ENCODE measurements at regions not wholly inside any gene's neighbourhood (a gene's known extent, or its start where the extent isn't known, plus 50 kb on each side); places are given as distances from the start of the nearest gene placed in this dataset.
"Not testable (repeated sequence)": the region's sequence is repeated elsewhere in the genome, so short reads cannot be mapped to it uniquely, and the experiment has no call there.

GRCh38 chr1:206314951-206315636 is 111.8 kb downstream of the SRGAP2 start:
- DNase-seq; in situ Hi-C loops (cut with MboI); H3K79me2 ChIP-seq (ENCODE audit: insufficient read depth); H3K36me3 ChIP-seq (ENCODE audit: low read depth); H2AFZ ChIP-seq; H3K9me3 ChIP-seq (ENCODE audit: low read depth); H3K27ac ChIP-seq; H3K9me2 ChIP-seq (ENCODE audit: insufficient read depth); H3K4me3 ChIP-seq; H3F3A ChIP-seq (ENCODE audit: insufficient read depth); H3K4me1 ChIP-seq (ENCODE audit: insufficient read depth); H3K4me2 ChIP-seq (ENCODE audit: unreplicated experiment); H3K27me3 ChIP-seq (replicated peaks; ENCODE audit: insufficient read depth); H4K20me1 ChIP-seq (ENCODE audit: insufficient read depth); H3K9ac ChIP-seq: not testable (repeated sequence)
- no CpG with 5 or more reads among the region's 6 CpGs for WGBS, 2 experiments (ENCODE audit: low coverage in 1 of 2, low lambda C conversion rate in 2 of 2, missing lambda C conversion rate in 2 of 2)

GRCh38 chr1:206316901-206317300 is 113.6 kb downstream of the SRGAP2 start:
- H2AFZ ChIP-seq; H3K79me2 ChIP-seq (ENCODE audit: insufficient read depth); H3K9ac ChIP-seq; H3F3A ChIP-seq (ENCODE audit: insufficient read depth); in situ Hi-C loops (cut with MboI); H3K4me2 ChIP-seq (ENCODE audit: unreplicated experiment); H3K4me1 ChIP-seq (ENCODE audit: insufficient read depth); DNase-seq; H3K27ac ChIP-seq; H4K20me1 ChIP-seq (ENCODE audit: insufficient read depth); H3K36me3 ChIP-seq (ENCODE audit: low read depth); H3K4me3 ChIP-seq; H3K9me3 ChIP-seq (ENCODE audit: low read depth); H3K9me2 ChIP-seq (ENCODE audit: insufficient read depth); H3K27me3 ChIP-seq (replicated peaks; ENCODE audit: insufficient read depth): not testable (repeated sequence)
- WGBS, 2 experiments (ENCODE audit: low coverage in 1 of 2, low lambda C conversion rate in 2 of 2, missing lambda C conversion rate in 2 of 2), result no CpG with 5 or more reads among the region's 4 CpGs

- H4K20me1 ChIP-seq (ENCODE audit: insufficient read depth); H3K9ac ChIP-seq; H3F3A ChIP-seq (ENCODE audit: insufficient read depth); H3K9me2 ChIP-seq (ENCODE audit: insufficient read depth); in situ Hi-C loops (cut with MboI); H2AFZ ChIP-seq; H3K4me3 ChIP-seq; H3K27me3 ChIP-seq (replicated peaks; ENCODE audit: insufficient read depth); H3K4me1 ChIP-seq (ENCODE audit: insufficient read depth); H3K36me3 ChIP-seq (ENCODE audit: low read depth); H3K79me2 ChIP-seq (ENCODE audit: insufficient read depth); H3K27ac ChIP-seq; H3K4me2 ChIP-seq (ENCODE audit: unreplicated experiment); H3K9me3 ChIP-seq (ENCODE audit: low read depth); DNase-seq: not testable (repeated sequence)
- WGBS, 2 experiments (ENCODE audit: low coverage in 1 of 2, low lambda C conversion rate in 2 of 2, missing lambda C conversion rate in 2 of 2), result 64 to 66% methylated on average over 4 of the region's 5 CpGs
These were observed 114.7 kb downstream of the SRGAP2 start for GRCh38 chr1:206317878-206318514.

- H3K9me3 ChIP-seq (ENCODE audit: low read depth); DNase-seq; H2AFZ ChIP-seq; H3K27me3 ChIP-seq (replicated peaks; ENCODE audit: insufficient read depth); H3K4me2 ChIP-seq (ENCODE audit: unreplicated experiment); in situ Hi-C loops (cut with MboI); H3K4me1 ChIP-seq (ENCODE audit: insufficient read depth); H3K79me2 ChIP-seq (ENCODE audit: insufficient read depth); H3K36me3 ChIP-seq (ENCODE audit: low read depth); H4K20me1 ChIP-seq (ENCODE audit: insufficient read depth); H3K9ac ChIP-seq; H3K4me3 ChIP-seq; H3F3A ChIP-seq (ENCODE audit: insufficient read depth); H3K9me2 ChIP-seq (ENCODE audit: insufficient read depth); H3K27ac ChIP-seq: not testable (repeated sequence)
- WGBS, 2 experiments (ENCODE audit: low coverage in 1 of 2, low lambda C conversion rate in 2 of 2, missing lambda C conversion rate in 2 of 2), result no CpG with 5 or more reads among the region's 2 CpGs
These were observed 116.9 kb downstream of the SRGAP2 start for GRCh38 chr1:206320227-206320626.

- H3K27me3 ChIP-seq (replicated peaks; ENCODE audit: insufficient read depth); H2AFZ ChIP-seq; DNase-seq; in situ Hi-C loops (cut with MboI); H3K4me2 ChIP-seq (ENCODE audit: unreplicated experiment); H3K36me3 ChIP-seq (ENCODE audit: low read depth); H3K9me2 ChIP-seq (ENCODE audit: insufficient read depth); H3K27ac ChIP-seq; H3K4me3 ChIP-seq; H3K9me3 ChIP-seq (ENCODE audit: low read depth); H3K4me1 ChIP-seq (ENCODE audit: insufficient read depth); H3F3A ChIP-seq (ENCODE audit: insufficient read depth); H4K20me1 ChIP-seq (ENCODE audit: insufficient read depth); H3K9ac ChIP-seq; H3K79me2 ChIP-seq (ENCODE audit: insufficient read depth): not testable (repeated sequence)
- WGBS, 2 experiments (ENCODE audit: low coverage in 1 of 2, low lambda C conversion rate in 2 of 2, missing lambda C conversion rate in 2 of 2), result 43 to 62% methylated on average over 3 to 4 of the region's 6 CpGs
These were observed 123.0 kb downstream of the SRGAP2 start for GRCh38 chr1:206326159-206326939.

GRCh38 chr1:206331597-206331996 is 128.3 kb downstream of the SRGAP2 start:
- H4K20me1 ChIP-seq (ENCODE audit: insufficient read depth); H3F3A ChIP-seq (ENCODE audit: insufficient read depth); H3K27ac ChIP-seq; H3K36me3 ChIP-seq (ENCODE audit: low read depth); H3K4me1 ChIP-seq (ENCODE audit: insufficient read depth); H3K9ac ChIP-seq; H2AFZ ChIP-seq; in situ Hi-C loops (cut with MboI); H3K9me3 ChIP-seq (ENCODE audit: low read depth); H3K9me2 ChIP-seq (ENCODE audit: insufficient read depth); DNase-seq; H3K27me3 ChIP-seq (replicated peaks; ENCODE audit: insufficient read depth); H3K4me2 ChIP-seq (ENCODE audit: unreplicated experiment); H3K4me3 ChIP-seq: not testable (repeated sequence)
- peaks cover 11% of the 10 kb centered on the region for H3K79me2 ChIP-seq (ENCODE audit: insufficient read depth)
- 90 to 91% methylated on average over 2 of the region's 5 CpGs for WGBS, 2 experiments (ENCODE audit: low coverage in 1 of 2, low lambda C conversion rate in 2 of 2, missing lambda C conversion rate in 2 of 2)

- H3K9me2 ChIP-seq (ENCODE audit: insufficient read depth); H2AFZ ChIP-seq; in situ Hi-C loops (cut with MboI); H3K27me3 ChIP-seq (replicated peaks; ENCODE audit: insufficient read depth); H3F3A ChIP-seq (ENCODE audit: insufficient read depth); H3K9ac ChIP-seq; H3K27ac ChIP-seq; H3K4me3 ChIP-seq; H4K20me1 ChIP-seq (ENCODE audit: insufficient read depth); H3K36me3 ChIP-seq (ENCODE audit: low read depth); H3K4me2 ChIP-seq (ENCODE audit: unreplicated experiment); H3K9me3 ChIP-seq (ENCODE audit: low read depth); DNase-seq; H3K4me1 ChIP-seq (ENCODE audit: insufficient read depth): not testable (repeated sequence)
- H3K79me2 ChIP-seq (ENCODE audit: insufficient read depth), result peaks cover 11% of the 10 kb centered on the region
- 98 to 99% methylated on average over 8 to 12 of the region's 13 CpGs for WGBS, 2 experiments (ENCODE audit: low coverage in 1 of 2, low lambda C conversion rate in 2 of 2, missing lambda C conversion rate in 2 of 2)
These were observed 130.0 kb downstream of the SRGAP2 start for GRCh38 chr1:206333316-206333715.

Data from GM23248 (cell line).